Stimulated activated memory B cell treated with anti-CD40 and anti-IgM and Interleukin-4, amounts not matched to agents 10 μg/mL and 1 μg/mL and 100 μg/mL, for 72 hours (primary cell): ENCODE measurements at regions not wholly inside any gene's neighbourhood (a gene's known extent, or its start where the extent isn't known, plus 50 kb on each side); places are given as distances from the start of the nearest gene placed in this dataset.

ENCODE experiments used
- ATAC-seq: fragments of 150-1000 bp; cut with Tn5 transposase; 2 replicates; pipeline ENCODE4 v1.10.0; 2021
- H3K27ac Mint-ChIP-seq: one replicate; pipeline ENCODE4 v1.8.0; 2022; ENCODE audit warnings: mild to moderate bottlenecking, mixed read lengths
- H3K27me3 Mint-ChIP-seq: one replicate; pipeline ENCODE4 v1.8.0; 2022; ENCODE audit warnings: mixed read lengths
- H3K36me3 Mint-ChIP-seq: one replicate; pipeline ENCODE4 v1.8.0; 2022; ENCODE audit warnings: mixed read lengths
- H3K4me1 Mint-ChIP-seq: one replicate; pipeline ENCODE4 v1.8.0; 2022; ENCODE audit warnings: mixed read lengths
- H3K4me3 Mint-ChIP-seq: one replicate; pipeline ENCODE4 v1.8.0; 2022; ENCODE audit warnings: mild to moderate bottlenecking, moderate library complexity, mixed read lengths
- H3K9me3 Mint-ChIP-seq: one replicate; pipeline ENCODE4 v1.8.0; 2022; ENCODE audit warnings: mixed read lengths

- no peak for ATAC-seq
- Mint-ChIP-seq H3K9me3 (peaks cover 7% of the 10 kb centered on the region), H3K36me3 (no peaks in the 10 kb centered on the region), H3K4me1 (no peaks in the 10 kb centered on the region), H3K4me3 (no peak overlapping the region), H3K27me3 (no peaks in the 10 kb centered on the region), H3K27ac (no peak overlapping the region)
These were observed 73.1 kb upstream of the MAF start for GRCh38 chr16:79673635-79674034.

DNA sequence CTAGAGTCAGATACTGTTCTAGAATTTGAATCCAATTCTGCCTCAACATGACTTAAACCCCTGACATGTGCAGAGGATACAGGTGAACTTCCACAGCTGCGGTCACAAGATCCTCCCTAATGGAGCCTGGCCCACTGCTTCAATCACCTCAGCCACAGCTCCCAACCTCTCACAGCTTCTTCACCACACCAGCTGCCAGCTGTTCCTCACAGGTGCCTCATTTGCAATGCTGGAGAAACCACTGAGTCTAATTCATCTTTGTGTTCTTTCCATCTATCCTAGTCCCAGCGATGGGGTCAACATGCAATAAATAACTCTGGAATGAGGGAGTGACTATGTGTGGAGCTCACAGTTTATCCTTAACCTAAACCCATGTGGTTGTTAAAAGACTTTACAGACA lies 72.0 kb upstream of the MAF start:
- H3K9me3 Mint-ChIP-seq, result peaks cover 7% of the 10 kb centered on the region
- H3K4me1 Mint-ChIP-seq, result no peaks in the 10 kb centered on the region
- H3K27ac Mint-ChIP-seq, result no peak overlapping the region
- H3K36me3 Mint-ChIP-seq, result no peaks in the 10 kb centered on the region
- no peak for ATAC-seq
- H3K4me3 Mint-ChIP-seq, result no peak overlapping the region
- H3K27me3 Mint-ChIP-seq, result no peaks in the 10 kb centered on the region

- Mint-ChIP-seq H3K27ac (no peak overlapping the region), H3K36me3 (no peaks in the 10 kb centered on the region), H3K4me3 (no peak overlapping the region), H3K4me1 (no peaks in the 10 kb centered on the region), H3K9me3 (peaks cover 9% of the 10 kb centered on the region), H3K27me3 (no peaks in the 10 kb centered on the region)
- no peak for ATAC-seq
These were observed 68.0 kb upstream of the MAF start for GRCh38 chr16:79668502-79668901.

- H3K4me1 Mint-ChIP-seq, result no peaks in the 10 kb centered on the region
These were observed 65.4 kb upstream of the MAF start for GRCh38 chr16:79665970-79666369.

DNA sequence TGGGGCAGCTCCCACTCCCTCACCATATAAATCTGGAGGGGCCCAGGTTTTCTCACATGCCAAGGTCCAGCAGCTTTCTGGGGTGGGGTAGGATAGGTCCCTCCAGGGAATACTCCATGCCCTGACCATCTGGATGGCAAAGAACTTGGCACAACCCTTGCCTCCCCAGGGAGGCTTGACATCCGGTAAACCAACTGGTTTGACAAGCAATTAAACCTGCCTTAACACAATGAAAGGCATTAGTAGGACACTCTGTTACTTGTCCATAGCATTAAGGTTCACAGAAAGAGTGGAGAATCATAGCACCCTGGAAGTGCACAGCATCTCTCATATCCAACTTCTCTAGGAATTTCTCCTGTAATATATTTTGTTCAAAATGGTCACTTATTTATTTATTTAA lies 63.9 kb upstream of the MAF start:
- no peaks in the 10 kb centered on the region for H3K4me1 Mint-ChIP-seq

More at GRCh38 chr16:79665970-79666369, 65.4 kb upstream of the MAF start:
- H3K36me3 Mint-ChIP-seq, result no peaks in the 10 kb centered on the region
- ATAC-seq, result no peak
- H3K27ac Mint-ChIP-seq, result no peak overlapping the region
- peaks cover 12% of the 10 kb centered on the region for H3K9me3 Mint-ChIP-seq
- no peak overlapping the region for H3K4me3 Mint-ChIP-seq
- H3K27me3 Mint-ChIP-seq, result no peaks in the 10 kb centered on the region

GRCh38 chr16:79662669-79663313 lies 62.3 kb upstream of the MAF start:
- H3K27ac Mint-ChIP-seq, result no peak overlapping the region
- H3K4me3 Mint-ChIP-seq, result no peak overlapping the region
- no peaks in the 10 kb centered on the region for H3K4me1 Mint-ChIP-seq
- ATAC-seq, result no peak
- peaks cover 5% of the 10 kb centered on the region for H3K9me3 Mint-ChIP-seq
- no peaks in the 10 kb centered on the region for H3K27me3 Mint-ChIP-seq
- no peaks in the 10 kb centered on the region for H3K36me3 Mint-ChIP-seq

More for the DNA sequence above, 63.9 kb upstream of the MAF start:
- no peak for ATAC-seq
- H3K4me3 Mint-ChIP-seq, result no peak overlapping the region
- H3K36me3 Mint-ChIP-seq, result no peaks in the 10 kb centered on the region
- H3K9me3 Mint-ChIP-seq, result peaks cover 10% of the 10 kb centered on the region
- H3K27me3 Mint-ChIP-seq, result no peaks in the 10 kb centered on the region
- H3K27ac Mint-ChIP-seq, result no peak overlapping the region

- Mint-ChIP-seq H3K27me3 (no peaks in the 10 kb centered on the region), H3K9me3 (peaks cover 5% of the 10 kb centered on the region), H3K4me1 (no peaks in the 10 kb centered on the region), H3K27ac (no peak overlapping the region), H3K36me3 (no peaks in the 10 kb centered on the region), H3K4me3 (no peak overlapping the region)
- no peak for ATAC-seq
These were observed 61.6 kb upstream of the MAF start for GRCh38 chr16:79662122-79662521.

DNA sequence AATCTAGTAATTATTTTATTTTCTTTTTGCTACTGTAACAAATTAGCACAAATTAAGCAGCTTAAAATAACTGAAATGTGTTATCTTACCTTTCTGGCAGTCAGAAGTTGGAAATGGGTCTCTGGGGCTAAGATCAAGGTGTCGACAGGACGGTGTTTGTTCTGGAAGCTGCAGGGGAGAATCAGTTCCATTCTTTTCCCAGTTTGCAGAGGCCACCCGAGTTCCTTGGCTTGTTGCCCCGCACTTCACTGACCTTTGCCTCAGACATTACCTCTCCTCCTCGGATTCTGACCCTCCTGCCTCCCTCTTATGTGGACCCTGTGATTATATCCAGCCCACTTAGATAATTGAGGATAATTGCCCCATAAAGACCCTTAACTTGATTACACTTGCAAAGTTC lies 61.0 kb upstream of the MAF start:
- no peak for ATAC-seq
- Mint-ChIP-seq H3K4me3 (no peak overlapping the region), H3K9me3 (peaks cover 5% of the 10 kb centered on the region), H3K4me1 (no peaks in the 10 kb centered on the region), H3K36me3 (no peaks in the 10 kb centered on the region), H3K27me3 (no peaks in the 10 kb centered on the region), H3K27ac (no peak overlapping the region)

DNA sequence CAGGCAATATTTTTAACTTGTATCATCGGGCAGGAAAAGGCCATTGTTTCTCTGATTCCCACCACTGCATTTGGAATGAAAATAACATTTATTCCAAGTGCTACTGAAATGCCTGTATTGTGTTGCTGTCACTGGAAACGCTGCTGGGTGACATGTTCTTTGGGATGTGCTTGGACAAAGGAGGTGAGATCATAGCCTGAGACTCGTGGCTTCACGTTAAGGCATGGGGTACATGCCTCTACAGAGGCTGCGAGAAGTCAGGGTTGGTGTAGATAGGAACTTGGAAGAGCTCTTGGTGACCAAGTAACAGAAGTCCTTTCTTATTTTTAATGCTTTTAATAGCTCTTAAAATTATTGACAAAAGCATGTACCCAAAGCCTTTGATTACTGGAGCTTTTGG lies 58.8 kb upstream of the MAF start:
- Mint-ChIP-seq H3K9me3 (peaks cover 5% of the 10 kb centered on the region), H3K27me3 (no peaks in the 10 kb centered on the region), H3K27ac (no peak overlapping the region), H3K4me1 (no peaks in the 10 kb centered on the region), H3K36me3 (no peaks in the 10 kb centered on the region), H3K4me3 (no peak overlapping the region)
- no peak for ATAC-seq

GRCh38 chr16:79658301-79659033 lies 57.9 kb upstream of the MAF start:
- no peaks in the 10 kb centered on the region for H3K27me3 Mint-ChIP-seq
- ATAC-seq, result no peak
- H3K27ac Mint-ChIP-seq, result no peak overlapping the region
- H3K4me3 Mint-ChIP-seq, result no peak overlapping the region
- H3K36me3 Mint-ChIP-seq, result no peaks in the 10 kb centered on the region
- no peaks in the 10 kb centered on the region for H3K4me1 Mint-ChIP-seq
- H3K9me3 Mint-ChIP-seq, result peaks cover 3% of the 10 kb centered on the region

DNA sequence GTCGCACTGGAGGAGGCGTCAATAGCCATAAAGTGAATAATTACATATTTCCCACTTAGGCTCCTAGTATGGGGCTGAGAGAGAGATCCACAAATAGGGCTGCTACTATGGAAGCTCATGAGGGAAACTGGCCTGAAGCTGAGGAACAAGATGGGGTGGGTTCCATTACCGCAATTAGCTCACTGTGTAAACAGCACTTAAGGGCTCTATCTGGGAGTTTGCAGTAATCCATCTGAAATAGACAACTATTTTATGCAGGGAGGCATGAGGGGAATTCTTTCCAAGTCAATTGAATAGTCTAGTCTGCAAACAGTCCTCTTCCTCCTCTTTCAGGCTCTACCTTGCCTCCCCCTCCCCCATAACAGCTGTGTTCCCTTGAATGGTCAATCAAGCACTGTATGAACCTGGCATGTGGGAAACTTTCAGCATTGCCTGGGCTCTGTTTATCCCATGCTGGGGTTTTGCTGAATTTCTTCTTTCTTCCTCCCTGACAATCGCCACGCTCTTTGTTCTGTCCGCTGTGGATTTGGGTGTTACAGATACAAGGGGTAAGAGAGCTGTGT lies 56.1 kb upstream of the MAF start:
- Mint-ChIP-seq H3K4me3 (no peak overlapping the region), H3K36me3 (no peaks in the 10 kb centered on the region), H3K27ac (no peak overlapping the region), H3K4me1 (no peaks in the 10 kb centered on the region), H3K27me3 (no peaks in the 10 kb centered on the region), H3K9me3 (peaks cover under 1% of the 10 kb centered on the region)
- ATAC-seq, result no peak

GRCh38 chr16:79653373-79653891 lies 52.9 kb upstream of the MAF start:
- Mint-ChIP-seq H3K4me1 (no peaks in the 10 kb centered on the region), H3K9me3 (no peaks in the 10 kb centered on the region), H3K27ac (no peak overlapping the region), H3K36me3 (no peaks in the 10 kb centered on the region), H3K4me3 (no peak overlapping the region), H3K27me3 (no peaks in the 10 kb centered on the region)
- no peak for ATAC-seq

GRCh38 chr16:79651363-79651762 lies 50.8 kb upstream of the MAF start:
- no peak for ATAC-seq
- H3K4me1 Mint-ChIP-seq, result no peaks in the 10 kb centered on the region
- no peak overlapping the region for H3K4me3 Mint-ChIP-seq
- no peak overlapping the region for H3K27ac Mint-ChIP-seq
- H3K9me3 Mint-ChIP-seq, result no peaks in the 10 kb centered on the region
- H3K36me3 Mint-ChIP-seq, result no peaks in the 10 kb centered on the region
- no peaks in the 10 kb centered on the region for H3K27me3 Mint-ChIP-seq
